ENCODE measurements at regions not wholly inside any gene's neighbourhood (a gene's known extent, or its start where the extent isn't known, plus 50 kb on each side); places are given as distances from the start of the nearest gene placed in this dataset.

DNA sequence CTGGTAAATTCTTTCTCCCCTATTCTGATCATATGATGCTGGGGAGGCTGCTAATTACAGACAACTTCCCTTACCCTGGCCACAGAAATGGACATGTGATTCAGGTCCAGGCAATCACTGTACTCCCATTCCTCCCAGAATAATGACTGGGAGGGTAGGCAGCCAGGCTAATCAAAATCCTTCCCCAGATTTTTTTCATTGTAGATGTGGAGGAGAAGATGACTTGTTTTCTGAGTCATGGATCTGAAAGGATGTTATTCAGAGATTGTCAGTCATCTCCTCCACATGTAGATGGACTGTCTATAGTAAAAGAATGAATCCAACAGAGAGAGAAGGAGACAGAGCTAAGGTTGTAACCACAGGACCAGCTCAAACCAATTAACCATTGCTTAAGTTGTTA is 123.9 kb upstream of the PUM3 start:
- CTCF ChIA-PET (ENCODE audit: low intra/inter-chr PET ratio), result no interaction called here
- TF ChIP-seq XRCC5 (IDR thresholded peaks at IDR 0.05; ENCODE audit: low read depth, low read length), result no peak
- TF ChIP-seq PTTG1 (tag; IDR thresholded peaks at IDR 0.05; ENCODE audit: low read depth), result no peak
- TF ChIP-seq PRDM10 (IDR thresholded peaks at IDR 0.05; ENCODE audit: partially characterized antibody), result no peak
- no peak for TF ChIP-seq PPARD (CRISPR knock-in tag; IDR thresholded peaks at IDR 0.05)
- POLR2A ChIA-PET, result no interaction called here
- intact Hi-C loops (cut with micrococcal nuclease) (no loop called here), in situ Hi-C loops (cut with MboI) (no loop called here)
- Histone ChIP-seq H3K4me3 (no peak overlapping the region), H2AFZ (ENCODE audit: low read depth, low read length) (no peak overlapping the region), H3K27me3 (ENCODE audit: control insufficient read depth in 2 of 2, insufficient read depth in 2 of 2, low read length in 2 of 2) (no peaks in the 10 kb centered on the region), H4K20me1 (replicated peaks; ENCODE audit: control insufficient read depth, insufficient read depth, low read length) (no peaks in the 10 kb centered on the region), H3K36me3 (ENCODE audit: control insufficient read depth, insufficient read depth, low read length) (no peaks in the 10 kb centered on the region), H3K27ac (ENCODE audit: extremely low read depth, low read depth, low read length) (no peak overlapping the region), H3K4me2 (ENCODE audit: insufficient read depth, low read length) (no peak overlapping the region), H3K9ac (ENCODE audit: insufficient read depth in 1 of 2, low read depth in 2 of 2, low read length in 2 of 2) (no peak overlapping the region), H3K9me1 (ENCODE audit: control insufficient read depth, insufficient read depth, low read length) (no peaks in the 10 kb centered on the region), H3K79me2 (ENCODE audit: control insufficient read depth, insufficient read depth, low read length) (no peaks in the 10 kb centered on the region), H3K4me1 (replicated peaks in 1 of 2; ENCODE audit: control insufficient read depth in 2 of 2, insufficient read depth in 2 of 2, low read length in 2 of 2) (no peaks in the 10 kb centered on the region), H3K9me3 (replicated peaks; ENCODE audit: control insufficient read depth, insufficient read depth, low read depth, low read length) (no peaks in the 10 kb centered on the region)
- ATAC-seq (no peak), FAIRE-seq (no peak), DNase-seq (ENCODE audit: extremely low read depth in 1 of 4, low spot score in 3 of 4) (no peak)
- no TSS peak for BruUV-seq (replicated peaks)

All from K562 (cell line).